Aorta (tissue), 5 donors: ENCODE measurements at regions not wholly inside any gene's neighbourhood (a gene's known extent, or its start where the extent isn't known, plus 50 kb on each side); places are given as distances from the start of the nearest gene placed in this dataset.

Source experiments
- ATAC-seq: fragments of 200-7000 bp; cut with Tn5 transposase; one replicate; pipeline ENCODE4 v1.9.1; 2022; ENCODE audit warnings: moderate library complexity; ENCODE audit not compliant: low FRiP score
- DNase-seq, 2 donors: peaks; one replicate each; pipeline ENCODE4 v3.0.0-alpha.2; 2020
- H3K27ac ChIP-seq, 2 donors: one replicate each; pipeline ENCODE4 v1.5.1; 2013; ENCODE audit warnings: low read length in 2 of 2, mild to moderate bottlenecking in 2 of 2, moderate library complexity in 2 of 2, control low read depth in 1 of 2, inconsistent platforms in 1 of 2, low read depth in 1 of 2
- H3K27me3 ChIP-seq, 2 donors: one replicate each; pipeline ENCODE4 v1.6.1; 2013; ENCODE audit warnings: control low read depth in 1 of 2, low read length in 1 of 2, mild to moderate bottlenecking in 1 of 2, moderate library complexity in 1 of 2; ENCODE audit not compliant: insufficient read depth in 2 of 2, control insufficient read depth in 1 of 2
- H3K36me3 ChIP-seq, 2 donors: one replicate each; pipeline ENCODE4 v1.6.1; 2013; ENCODE audit warnings: control low read depth in 1 of 2, low read length in 1 of 2, mild to moderate bottlenecking in 1 of 2; ENCODE audit not compliant: insufficient read depth in 2 of 2, control insufficient read depth in 1 of 2
- H3K4me1 ChIP-seq, 2 donors: one replicate each; pipeline ENCODE4 v1.6.1; 2013; ENCODE audit warnings: low read length in 2 of 2, control low read depth in 1 of 2, mild to moderate bottlenecking in 1 of 2, moderate library complexity in 1 of 2; ENCODE audit not compliant: insufficient read depth in 2 of 2, control insufficient read depth in 1 of 2
- H3K4me3 ChIP-seq, 2 donors: one replicate each; pipeline ENCODE4 v1.5.1; 2013; ENCODE audit warnings: low read length in 2 of 2, control low read depth in 1 of 2, mild to moderate bottlenecking in 1 of 2
- H3K9me3 ChIP-seq: one replicate; pipeline ENCODE4 v1.6.1; 2013; ENCODE audit warnings: mild to moderate bottlenecking, low read length; ENCODE audit not compliant: control insufficient read depth
- WGBS, 2 donors: extraction: QIAGEN DNeasy Blood & Tissue Kit; methylation state at CpG; one replicate each; pipeline ENCODE4 v1.1.7; 2013; 5-methylcytosine and 5-hydroxymethylcytosine counted together
- intact Hi-C, 2 donors: fragments of 100-400 bp; cut with DNase I; formaldehyde crosslinking; loops; one replicate each; pipeline versions ENCODE4 v1.14.2 to v1.15.0; 2022
- donor health status: healthy with polysubstance abuse.
- donor health status: Bipolar disorder and iron deficiency.
- donor health status: DM: no; HTN: no; CAD: no.
- donor health status: DM: no; HTN: no; CAD: no.
- donor health status: DM: yes; HTN: yes; CAD: no.

DNA sequence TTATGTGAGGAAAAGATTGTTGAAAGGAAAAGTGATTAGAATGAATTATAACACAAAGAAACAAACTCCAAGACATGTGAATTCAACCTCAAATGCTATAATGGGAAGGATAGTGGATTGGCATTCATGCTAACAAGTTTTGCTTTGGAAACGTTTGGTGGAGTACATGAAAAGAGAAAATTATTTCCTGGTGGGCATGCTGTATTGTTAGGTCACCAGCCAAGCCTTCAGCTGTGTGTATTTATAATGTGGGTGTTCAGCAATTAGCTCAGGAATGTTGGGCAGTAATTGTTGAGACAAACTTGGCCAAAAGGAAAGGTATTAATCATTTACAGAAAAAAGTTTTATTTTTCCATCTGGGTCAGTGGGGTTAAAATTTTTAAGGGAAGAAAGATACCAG is 198.9 kb upstream of the ARSJ start:
- Histone ChIP-seq H3K36me3 (no peaks in the 10 kb centered on the region), H3K9me3 (peaks cover 4% of the 10 kb centered on the region), H3K27ac (no peak overlapping the region), H3K4me3 (no peak overlapping the region), H3K27me3 (no peaks in the 10 kb centered on the region), H3K4me1 (no peaks in the 10 kb centered on the region)
- WGBS, 2 donors = 0 to 2% methylated on average over 1 of the region's 1 CpG
- ATAC-seq (no peak), DNase-seq (no peak)
- intact Hi-C loops = no loop called here

DNA sequence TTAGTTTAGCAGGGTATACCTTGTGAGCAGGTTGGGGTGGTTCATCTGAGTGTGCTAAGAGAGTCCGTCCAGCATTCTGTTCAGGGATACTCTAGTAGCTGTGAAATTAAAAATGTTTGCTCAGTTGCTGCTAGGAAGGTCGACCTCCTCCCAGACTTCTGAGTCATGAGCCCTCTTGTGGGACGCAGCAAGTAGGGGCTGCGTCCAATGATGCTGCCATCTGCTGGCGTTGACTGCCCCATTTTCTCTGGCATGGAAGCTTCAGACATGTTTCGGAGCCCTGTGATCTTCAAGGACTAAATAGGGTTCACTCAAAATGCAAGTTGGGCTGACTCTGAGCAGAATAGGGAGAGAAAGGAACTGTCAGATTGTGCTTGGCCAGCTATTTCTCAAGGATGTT is 201.0 kb upstream of the ARSJ start:
- Histone ChIP-seq H3K9me3 (peaks cover 4% of the 10 kb centered on the region), H3K36me3 (no peaks in the 10 kb centered on the region), H3K27me3 (no peaks in the 10 kb centered on the region), H3K27ac (no peak overlapping the region), H3K4me3 (no peak overlapping the region), H3K4me1 (no peaks in the 10 kb centered on the region)
- no peak for ATAC-seq
- 45 to 51% methylated on average over 6 of the region's 6 CpGs for WGBS, 2 donors
- peak; percentile 72 to 75 for DNase-seq
- intact Hi-C loops = loop anchor here in 1 of 2 donors (10.0 kb wide), 3 partner anchors 226 to 786 kb away; no protein-coding TSS in a partner anchor

GRCh38 chr4:114184901-114185300 is 205.5 kb upstream of the ARSJ start:
- H3K9me3 ChIP-seq = peaks cover 4% of the 10 kb centered on the region
- H3K27me3 ChIP-seq = no peaks in the 10 kb centered on the region
- 86 to 92% methylated on average over 3 of the region's 3 CpGs for WGBS, 2 donors
- no peak overlapping the region for H3K4me3 ChIP-seq
- DNase-seq = no peak
- no peak for ATAC-seq
- no peak overlapping the region for H3K27ac ChIP-seq
- no peaks in the 10 kb centered on the region for H3K4me1 ChIP-seq
- intact Hi-C loops = loop anchor here in 1 of 2 donors (10.0 kb wide), 3 partner anchors 230 to 790 kb away; no protein-coding TSS in a partner anchor
- no peaks in the 10 kb centered on the region for H3K36me3 ChIP-seq

DNA sequence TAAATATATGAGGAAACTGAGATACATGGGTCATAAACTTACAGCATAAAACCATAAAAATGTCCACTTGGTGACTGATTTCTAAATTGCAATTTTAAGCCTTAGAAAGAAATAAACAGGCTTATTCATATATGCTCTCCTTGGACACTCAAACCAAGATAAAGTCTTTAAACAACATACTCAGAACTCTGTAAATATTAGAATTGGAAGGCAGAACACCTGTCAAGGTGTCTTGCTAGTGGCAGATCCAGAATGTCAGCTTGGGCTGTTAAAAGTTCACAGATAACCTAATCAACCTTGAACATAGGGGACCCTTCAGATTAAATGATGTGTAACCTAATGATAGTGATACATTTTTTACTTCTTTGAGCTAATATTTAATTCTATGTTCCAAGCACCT is 208.1 kb upstream of the ARSJ start:
- no peak overlapping the region for H3K4me3 ChIP-seq
- no peak for DNase-seq
- H3K9me3 ChIP-seq = peaks cover 4% of the 10 kb centered on the region
- no peaks in the 10 kb centered on the region for H3K36me3 ChIP-seq
- intact Hi-C loops = loop anchor here in 1 of 2 donors (10.0 kb wide), 3 partner anchors 233 to 793 kb away; no protein-coding TSS in a partner anchor
- H3K4me1 ChIP-seq = no peaks in the 10 kb centered on the region
- no peak for ATAC-seq
- no peaks in the 10 kb centered on the region for H3K27me3 ChIP-seq
- H3K27ac ChIP-seq = no peak overlapping the region

- DNase-seq (no peak), ATAC-seq (no peak)
- Histone ChIP-seq H3K27me3 (no peaks in the 10 kb centered on the region), H3K4me1 (no peaks in the 10 kb centered on the region), H3K27ac (no peak overlapping the region), H3K4me3 (no peak overlapping the region), H3K36me3 (no peaks in the 10 kb centered on the region), H3K9me3 (no peaks in the 10 kb centered on the region)
- 11 to 25% methylated on average over 1 of the region's 1 CpG for WGBS, 2 donors
- intact Hi-C loops = no loop called here
Measured at GRCh38 chr4:114191496-114191895, 212.0 kb upstream of the ARSJ start.

GRCh38 chr4:114192854-114193253 is 213.4 kb upstream of the ARSJ start:
- no peak overlapping the region for H3K27ac ChIP-seq
- ATAC-seq (no peak), DNase-seq (no peak)
- 94% methylated on average over 2 of the region's 2 CpGs for WGBS, 2 donors
- intact Hi-C loops = no loop called here
- H3K36me3 ChIP-seq = no peaks in the 10 kb centered on the region
- no peaks in the 10 kb centered on the region for H3K4me1 ChIP-seq
- H3K9me3 ChIP-seq = no peaks in the 10 kb centered on the region
- H3K27me3 ChIP-seq = no peaks in the 10 kb centered on the region
- no peak overlapping the region for H3K4me3 ChIP-seq

DNA sequence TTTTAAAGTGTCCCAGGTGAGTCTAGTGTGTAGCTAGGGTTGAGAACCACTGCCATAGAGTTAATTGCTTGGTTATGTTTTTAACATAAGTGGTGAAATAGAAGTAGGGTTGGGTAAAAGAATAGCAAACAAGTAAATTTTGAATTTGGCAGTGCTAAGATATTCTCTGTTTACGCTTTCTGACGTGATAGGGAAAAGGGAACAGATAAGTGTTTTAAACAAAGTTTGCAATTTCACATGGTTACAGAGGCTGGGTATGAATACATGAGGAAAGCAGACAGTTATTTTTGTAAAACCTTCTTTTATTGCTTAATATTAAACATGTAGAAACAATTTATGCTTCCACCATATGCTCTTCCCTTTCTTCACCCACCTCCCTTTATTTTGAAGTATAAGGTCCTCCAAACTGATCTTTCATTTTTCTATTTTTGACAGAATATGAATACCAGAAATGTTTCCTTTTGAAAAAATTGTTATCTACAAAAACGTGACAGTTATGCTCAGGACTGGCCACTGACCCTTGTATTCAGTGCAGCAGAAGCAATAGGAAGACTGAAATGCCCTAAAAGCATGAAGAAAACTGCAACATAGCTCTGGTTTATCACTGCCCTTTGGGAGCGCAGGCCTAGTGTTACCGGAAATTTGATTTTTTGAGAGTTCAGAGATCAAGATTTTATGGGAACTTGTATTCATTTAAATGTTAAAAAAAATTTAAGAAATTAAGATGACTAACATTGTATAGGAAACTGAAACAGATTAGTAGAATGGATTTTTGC is 214.4 kb upstream of the ARSJ start:
- no peak overlapping the region for H3K27ac ChIP-seq
- no peaks in the 10 kb centered on the region for H3K36me3 ChIP-seq
- intact Hi-C loops = no loop called here
- no peak overlapping the region for H3K4me3 ChIP-seq
- no peaks in the 10 kb centered on the region for H3K4me1 ChIP-seq
- H3K27me3 ChIP-seq = no peaks in the 10 kb centered on the region
- no peak for DNase-seq
- no peaks in the 10 kb centered on the region for H3K9me3 ChIP-seq
- WGBS, 2 donors = 68 to 69% methylated on average over 5 of the region's 5 CpGs
- no peak for ATAC-seq

DNA sequence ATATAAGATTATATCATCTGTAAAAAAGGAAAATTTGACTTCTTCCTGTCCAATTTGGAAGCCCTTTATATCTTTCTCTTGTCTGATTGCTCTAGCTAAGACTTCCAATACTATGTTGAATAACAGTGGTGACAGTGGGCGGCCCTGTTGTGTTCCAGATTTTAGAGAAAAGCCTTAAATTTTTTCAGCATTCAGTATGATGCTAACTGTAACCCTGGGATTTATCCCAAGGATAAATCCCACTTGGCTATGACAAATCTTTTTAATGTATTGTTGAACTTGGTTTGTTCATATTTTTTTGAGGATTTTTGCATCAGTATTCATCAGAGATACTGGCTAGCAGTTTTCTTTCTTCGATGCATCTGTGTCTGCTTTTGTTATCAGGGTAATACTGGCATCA is 217.2 kb upstream of the ARSJ start:
- Histone ChIP-seq H3K4me3 (no peak overlapping the region), H3K9me3 (no peaks in the 10 kb centered on the region), H3K27ac (no peak overlapping the region), H3K27me3 (no peaks in the 10 kb centered on the region), H3K36me3 (no peaks in the 10 kb centered on the region), H3K4me1 (no peaks in the 10 kb centered on the region)
- WGBS, 2 donors = 94 to 100% methylated on average over 2 of the region's 2 CpGs
- intact Hi-C loops = no loop called here
- DNase-seq (no peak), ATAC-seq (no peak)

- Histone ChIP-seq H3K9me3 (no peaks in the 10 kb centered on the region), H3K27me3 (no peaks in the 10 kb centered on the region), H3K4me1 (no peaks in the 10 kb centered on the region), H3K27ac (no peak overlapping the region), H3K36me3 (no peaks in the 10 kb centered on the region), H3K4me3 (no peak overlapping the region)
- ATAC-seq (no peak), DNase-seq (no peak)
- 67% methylated on average over 3 of the region's 3 CpGs for WGBS, 2 donors
- intact Hi-C loops = no loop called here
Measured at GRCh38 chr4:114200026-114200425, 220.6 kb upstream of the ARSJ start.
